HG03108 (cell line): ENCODE measurements at regions not wholly inside any gene's neighbourhood (a gene's known extent, or its start where the extent isn't known, plus 50 kb on each side); places are given as distances from the start of the nearest gene placed in this dataset.
"Not testable (repeated sequence)": the region's sequence is repeated elsewhere in the genome, so short reads cannot be mapped to it uniquely, and the experiment has no call there.

ENCODE experiments used
- ATAC-seq: cut with Tn5 transposase; IDR thresholded peaks from one replicate; pipeline ENCODE4 v1.9.1; 2021; ENCODE audit warnings: moderate library complexity; ENCODE audit not compliant: unreplicated experiment

DNA sequence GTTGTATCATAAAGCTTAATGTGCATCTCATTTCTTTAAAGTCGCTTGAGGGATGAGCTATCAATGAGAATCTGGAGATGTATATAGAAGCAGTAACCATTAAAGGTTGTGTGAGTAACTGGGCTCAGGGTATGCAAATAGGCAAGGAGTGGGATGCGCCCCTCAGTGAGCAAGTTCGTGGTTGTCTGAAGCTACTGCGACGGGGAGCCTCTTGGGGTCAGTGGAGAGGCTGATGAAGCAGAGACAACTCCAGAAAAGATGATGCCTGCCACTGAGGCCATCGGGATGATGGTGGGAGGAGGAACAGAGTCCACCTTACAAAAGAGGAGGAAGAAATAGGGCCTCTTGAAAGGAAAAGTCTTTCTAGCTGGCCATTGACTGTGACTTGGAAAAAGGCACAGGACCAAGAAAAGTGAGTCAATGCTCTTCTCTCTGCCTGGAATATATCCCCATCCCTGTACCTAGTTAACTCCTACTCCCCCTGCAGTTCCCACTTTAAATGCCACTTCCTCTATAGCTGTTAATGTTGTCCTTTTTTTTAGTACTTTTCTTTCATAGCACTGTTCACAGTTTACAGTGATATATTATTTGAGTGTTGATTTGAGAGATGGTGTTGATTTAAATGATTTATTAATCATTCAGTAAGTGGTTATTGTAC is 51.4 kb upstream of the LSM6 start:
- peak; percentile 69 for ATAC-seq

DNA sequence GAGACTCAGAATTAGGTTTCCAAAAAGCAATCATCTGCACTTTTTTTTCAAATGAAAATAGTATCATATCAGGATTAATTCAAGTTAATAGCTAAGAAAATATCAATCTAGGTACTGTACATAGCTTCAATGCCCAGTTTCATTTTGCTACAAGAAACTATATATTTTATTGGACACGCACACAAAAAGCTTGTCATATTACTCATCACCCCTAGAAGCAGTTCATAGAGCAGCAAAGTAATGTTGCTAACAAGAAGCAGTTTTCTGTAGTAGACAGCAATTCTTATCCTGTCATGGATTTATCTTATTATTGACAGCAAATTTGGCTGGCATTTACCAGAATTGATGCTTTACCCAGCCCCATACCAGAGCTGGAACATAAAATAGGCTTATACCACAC is 52.3 kb upstream of the LSM6 start:
- ATAC-seq: no peak

DNA sequence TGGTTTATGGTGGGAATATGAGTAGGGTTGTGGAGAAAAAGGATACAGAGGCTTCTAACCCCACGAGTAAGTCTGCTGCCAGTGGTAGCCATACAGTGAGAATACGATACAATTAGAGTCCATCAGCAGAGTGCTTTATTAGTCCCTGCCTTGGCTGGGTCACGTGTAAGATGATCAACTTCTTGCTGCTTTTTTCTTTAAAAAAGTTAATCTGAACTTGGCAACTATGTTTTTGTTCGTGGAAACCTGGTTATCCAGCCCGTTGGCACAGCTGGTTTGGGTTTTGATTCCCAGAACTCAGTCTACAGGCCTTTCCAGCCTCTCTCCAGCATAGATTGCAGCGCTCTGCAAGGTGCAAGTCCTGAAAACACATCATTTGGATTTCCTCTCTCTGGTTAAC is 53.1 kb upstream of the LSM6 start:
- ATAC-seq: no peak

DNA sequence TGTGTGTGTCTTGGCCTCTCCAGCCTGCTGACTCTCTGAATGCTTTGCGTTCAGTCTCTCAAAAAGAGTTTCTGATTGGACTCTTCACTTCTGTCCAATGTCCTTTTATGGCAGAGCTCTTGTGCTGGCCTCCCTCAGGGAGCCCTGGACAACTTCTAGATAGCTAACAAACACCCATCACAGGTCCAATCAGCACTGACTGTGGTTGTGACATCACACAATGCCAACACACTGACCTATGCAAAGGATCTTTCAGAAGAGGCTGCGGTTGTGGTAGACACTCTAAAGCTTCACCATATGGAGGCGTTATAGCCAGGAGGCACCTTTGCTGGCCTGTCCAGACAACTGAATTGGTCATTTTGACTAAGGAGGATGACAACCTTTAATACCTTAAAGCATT is 53.8 kb upstream of the LSM6 start:
- no peak for ATAC-seq

DNA sequence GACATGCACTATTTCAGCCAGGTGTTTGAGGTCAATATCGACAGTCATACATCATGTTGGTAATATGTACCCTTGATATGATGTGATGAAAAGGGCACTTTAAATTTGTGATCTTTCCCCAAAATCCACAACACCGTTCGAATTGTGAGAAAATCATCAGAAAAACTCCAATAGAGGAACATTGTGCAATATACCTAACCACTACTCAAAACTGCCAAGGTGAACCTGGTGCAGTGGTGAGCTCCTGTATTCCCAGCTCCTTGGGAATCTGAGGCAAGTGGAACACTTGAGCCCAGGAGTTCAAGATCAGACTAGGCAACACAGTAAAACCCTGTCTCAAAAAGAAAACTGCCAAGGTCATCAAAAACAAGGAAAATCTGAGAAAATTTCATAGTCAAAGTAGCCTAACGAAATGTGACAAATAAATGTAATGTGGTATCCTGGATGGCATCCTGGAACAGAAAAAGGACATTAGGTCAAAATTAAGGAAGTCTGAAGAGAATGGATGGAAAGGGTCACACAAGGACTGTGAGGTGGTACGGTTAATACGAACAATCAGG is 55.6 kb upstream of the LSM6 start:
- no peak for ATAC-seq

DNA sequence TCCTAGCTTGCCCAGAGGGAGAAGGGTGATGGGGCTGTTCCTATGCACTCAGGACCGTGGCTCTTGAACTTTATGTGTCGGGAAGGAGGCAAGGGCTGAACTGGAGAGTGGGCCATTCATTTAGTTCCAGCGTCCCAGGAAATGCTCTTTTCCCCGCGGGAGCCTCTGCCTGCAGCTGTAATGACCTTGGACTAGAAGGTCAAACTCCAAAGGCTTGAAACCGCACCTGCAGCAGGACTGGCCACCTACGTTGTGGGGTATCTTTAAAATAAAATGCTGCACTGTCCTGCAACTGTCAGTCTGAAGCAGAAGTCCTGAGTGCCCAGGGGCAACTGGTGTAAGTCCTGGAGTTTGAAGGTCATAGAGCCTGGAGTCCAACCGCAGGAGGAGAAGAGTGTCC is 61.5 kb upstream of the LSM6 start:
- ATAC-seq: no peak

DNA sequence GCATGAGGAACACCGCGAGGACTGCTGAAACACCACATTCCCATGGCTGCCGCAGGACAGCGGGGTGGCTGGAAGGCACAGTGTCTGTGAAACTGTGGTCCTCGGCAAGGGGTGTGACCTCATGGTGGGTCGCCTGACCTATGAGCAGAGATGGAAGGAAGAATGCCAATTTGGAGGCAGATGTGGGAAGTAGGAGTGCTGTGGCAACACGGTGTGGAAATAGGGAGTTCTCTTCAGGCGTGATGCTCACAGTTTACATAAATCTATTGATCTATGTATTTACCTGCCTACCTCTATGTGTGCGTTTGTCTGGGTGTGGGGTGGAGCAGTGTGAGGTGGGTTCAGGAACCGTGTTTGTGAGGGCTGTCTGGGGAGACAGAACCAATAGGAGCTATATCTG is 62.3 kb upstream of the LSM6 start:
- ATAC-seq: no peak

DNA sequence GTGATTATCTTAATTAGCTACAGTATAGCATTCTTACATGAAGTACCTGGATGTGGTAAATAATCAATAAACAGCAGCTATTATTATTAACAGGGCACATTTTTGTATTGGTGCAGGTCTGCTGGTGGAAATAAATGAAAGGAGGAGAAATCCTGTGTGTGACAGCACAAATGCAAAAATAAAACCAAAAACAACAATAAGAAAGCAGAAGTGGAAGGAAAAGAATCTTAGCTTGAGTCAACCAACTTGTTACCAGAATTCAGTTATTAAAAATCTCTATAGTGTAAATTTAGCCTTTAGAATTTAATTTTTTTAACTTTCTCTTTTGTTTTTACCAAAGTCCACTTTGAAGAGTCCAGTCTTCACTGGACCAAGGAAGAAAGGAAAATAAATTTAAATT is 63.1 kb upstream of the LSM6 start:
- no peak for ATAC-seq

DNA sequence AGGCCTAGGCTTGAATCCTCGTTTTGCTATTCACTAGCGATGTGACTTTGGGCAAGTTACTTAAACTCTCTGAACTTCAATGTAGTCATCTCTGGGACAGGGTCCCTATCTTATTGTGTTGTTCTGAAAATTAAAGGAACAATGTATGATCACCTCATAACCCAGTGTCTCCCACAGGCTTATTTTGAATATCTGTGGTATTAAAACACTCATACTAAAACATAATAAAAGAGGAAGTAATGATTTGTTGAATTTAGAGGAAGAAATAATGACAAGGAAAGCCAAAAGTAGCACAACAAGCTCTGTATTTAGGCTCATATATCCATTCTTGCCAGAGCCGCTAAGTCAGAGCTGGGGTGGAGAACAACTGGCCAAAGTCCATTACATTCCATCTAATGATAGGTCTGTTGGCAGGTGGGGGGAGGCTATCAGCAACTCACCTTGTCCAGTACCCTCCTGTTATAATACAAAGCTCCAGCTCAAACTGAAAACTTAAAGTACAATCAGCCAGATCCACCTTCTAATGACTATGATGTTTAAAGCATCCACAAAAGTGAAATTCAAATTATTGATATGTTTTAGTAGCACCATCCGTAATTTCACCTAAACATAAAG is 64.5 kb upstream of the LSM6 start:
- ATAC-seq: no peak

DNA sequence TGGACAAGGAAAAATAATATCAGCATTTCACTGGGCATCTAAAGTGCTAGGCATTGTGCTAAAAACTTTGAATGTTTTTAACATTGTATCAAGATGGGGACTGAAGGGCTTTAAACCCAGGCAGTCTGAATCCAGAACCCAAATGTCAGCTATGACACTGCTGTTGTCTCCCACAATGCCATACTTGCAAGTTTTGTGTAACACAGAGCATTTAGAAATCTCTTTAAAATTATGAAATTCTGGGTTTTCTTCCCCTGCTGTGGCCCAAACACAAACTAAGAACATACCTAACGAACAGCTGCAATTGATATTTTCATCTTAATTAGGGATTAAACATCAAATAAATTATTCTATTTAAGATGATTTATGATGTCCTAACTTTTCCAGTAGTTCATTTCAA is 66.8 kb upstream of the LSM6 start:
- no peak for ATAC-seq

DNA sequence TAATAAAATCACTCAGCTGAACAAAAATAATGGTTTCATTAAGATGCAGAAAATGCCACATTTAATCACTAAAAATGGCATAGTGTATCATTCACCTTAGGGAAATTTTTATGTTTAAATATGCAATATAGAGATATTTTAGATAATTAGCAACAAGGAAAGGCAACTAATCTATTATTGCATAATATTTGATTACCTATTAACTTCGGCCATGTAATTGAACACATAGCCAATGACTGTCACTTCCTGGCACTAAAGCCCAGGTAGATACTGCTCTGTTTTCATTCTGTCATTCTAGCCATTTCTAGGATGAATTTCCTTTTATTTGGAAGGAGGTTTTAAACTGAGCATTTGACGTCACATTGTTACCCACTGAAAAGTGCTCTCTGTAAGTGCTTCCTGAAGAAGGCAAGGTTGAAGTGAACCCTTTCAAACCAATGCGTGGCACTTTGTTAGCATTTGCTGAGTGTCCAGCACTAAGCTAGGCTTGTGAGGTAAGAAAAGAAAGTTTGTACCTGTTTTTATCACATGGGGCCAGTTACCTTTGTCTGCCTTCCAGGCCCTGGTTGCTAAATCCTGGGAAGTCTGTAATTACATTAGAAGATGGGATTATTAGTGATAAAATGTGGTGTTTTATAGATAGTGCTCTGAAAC is 67.8 kb upstream of the LSM6 start:
- no peak for ATAC-seq

DNA sequence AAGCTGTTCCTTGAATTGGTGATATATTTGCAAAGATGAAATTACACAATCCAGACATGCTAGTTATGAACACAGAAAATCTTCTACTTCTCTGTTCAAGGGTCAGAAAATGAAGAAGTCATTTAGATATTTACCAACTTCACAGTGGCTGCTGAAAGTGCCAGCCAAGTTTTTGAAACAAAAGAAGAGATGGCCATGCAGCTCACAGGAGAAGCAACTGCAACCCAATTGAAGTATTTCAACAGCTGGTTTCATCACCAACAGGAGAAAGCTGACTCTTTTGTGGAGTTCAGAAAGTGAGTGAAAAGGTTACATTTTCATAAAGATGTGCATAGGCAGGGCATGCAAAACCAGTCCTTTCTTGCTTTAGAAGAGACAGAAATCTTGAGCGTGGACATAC is 70.1 kb upstream of the LSM6 start:
- peak; percentile 47 for ATAC-seq

DNA sequence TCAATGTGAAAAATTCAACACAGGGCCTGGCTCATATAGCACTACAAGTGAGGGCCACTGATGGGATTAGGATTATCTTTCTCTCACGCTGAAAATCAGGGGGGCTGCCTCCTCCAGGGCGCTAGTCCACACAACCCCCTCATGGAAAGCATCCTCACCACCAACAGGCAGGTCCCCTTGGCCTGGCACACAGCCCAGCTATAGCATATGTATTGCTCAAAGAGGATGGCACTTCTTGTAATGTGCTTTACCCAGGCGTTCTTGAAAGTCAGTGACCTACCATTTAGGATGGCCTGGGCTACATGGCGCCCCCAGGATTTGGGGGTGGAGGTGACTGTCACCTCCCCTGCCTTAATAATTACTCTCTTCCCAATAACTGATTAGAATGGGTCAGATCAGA is 71.0 kb upstream of the LSM6 start:
- no peak for ATAC-seq

DNA sequence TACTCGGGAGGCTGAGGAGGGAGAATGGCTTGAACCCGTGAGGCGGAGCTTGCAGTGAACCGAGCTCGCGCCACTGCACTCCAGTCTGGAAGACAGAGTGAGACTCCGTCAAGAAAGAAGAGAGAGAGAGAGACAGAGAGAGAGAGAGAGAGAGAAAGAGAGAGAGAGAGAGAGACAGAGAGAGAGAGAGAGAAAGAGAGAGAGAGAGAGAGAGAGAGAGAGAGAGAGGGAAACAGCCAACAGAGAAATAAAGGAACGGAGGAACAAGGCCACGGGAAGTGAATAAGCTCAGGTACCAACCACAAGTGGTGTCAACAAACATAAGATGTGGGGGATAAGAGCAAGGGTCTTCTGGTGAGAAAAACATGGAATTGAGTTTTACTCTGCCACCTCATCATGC is 71.5 kb upstream of the LSM6 start:
- not testable (repeated sequence) for ATAC-seq

DNA sequence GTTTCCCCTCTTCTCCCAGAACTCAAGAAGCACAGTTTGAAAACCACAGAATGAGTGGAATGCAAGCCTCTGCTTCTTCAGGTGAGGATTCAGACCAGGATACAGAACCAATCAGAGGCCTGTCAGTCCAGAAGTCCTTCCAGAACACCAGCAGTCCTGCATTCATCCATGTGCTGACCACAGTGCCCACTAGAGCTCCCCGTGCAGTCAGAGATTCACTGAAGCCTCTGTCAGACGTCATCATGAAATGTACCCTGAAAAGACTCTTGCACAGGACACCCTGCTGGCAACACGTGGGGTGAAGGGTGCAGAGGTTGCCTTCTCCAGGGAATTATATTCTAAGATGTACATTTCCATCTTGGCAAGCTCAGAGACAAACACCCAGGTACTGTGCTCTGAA is 75.9 kb upstream of the LSM6 start:
- no peak for ATAC-seq

DNA sequence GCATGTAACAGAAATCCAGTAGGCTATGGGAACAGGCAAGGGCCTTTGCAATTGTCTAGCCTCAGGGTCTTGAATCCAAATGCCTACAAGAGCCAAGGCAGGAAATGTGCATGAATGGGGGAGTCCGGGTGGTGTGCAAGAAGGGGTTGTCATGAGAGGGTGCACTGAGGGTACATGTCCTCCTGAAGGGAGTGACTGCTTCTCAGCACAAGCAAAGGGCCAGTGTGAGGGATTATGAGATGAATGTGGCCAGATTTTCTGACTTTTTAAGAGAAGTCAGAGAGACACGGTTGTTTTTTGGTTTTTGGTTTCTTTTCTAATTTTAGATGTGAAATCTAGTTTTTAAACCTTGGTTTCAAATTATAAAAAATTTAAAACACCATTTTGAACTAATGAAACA is 76.5 kb upstream of the LSM6 start:
- ATAC-seq: peak; percentile 56

DNA sequence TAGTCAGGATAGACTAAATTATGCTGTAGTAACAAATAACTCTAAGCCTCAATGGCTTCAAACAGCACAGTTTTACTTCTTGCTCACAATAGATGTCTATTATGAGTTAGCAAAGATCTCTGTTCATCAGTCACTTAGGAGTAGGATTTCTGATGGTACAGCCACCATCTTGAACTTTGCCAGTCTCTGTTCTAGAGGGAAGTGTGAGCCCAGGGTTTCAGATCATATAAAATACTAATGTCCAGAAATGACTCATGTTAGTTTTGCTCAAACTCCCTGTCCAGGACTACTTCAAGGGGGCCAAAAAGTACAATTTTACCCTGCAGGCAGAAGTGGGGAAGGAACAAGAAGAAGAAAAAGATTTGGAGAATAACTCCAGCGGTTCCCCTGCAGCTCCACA is 77.1 kb upstream of the LSM6 start:
- ATAC-seq: peak; percentile 62

DNA sequence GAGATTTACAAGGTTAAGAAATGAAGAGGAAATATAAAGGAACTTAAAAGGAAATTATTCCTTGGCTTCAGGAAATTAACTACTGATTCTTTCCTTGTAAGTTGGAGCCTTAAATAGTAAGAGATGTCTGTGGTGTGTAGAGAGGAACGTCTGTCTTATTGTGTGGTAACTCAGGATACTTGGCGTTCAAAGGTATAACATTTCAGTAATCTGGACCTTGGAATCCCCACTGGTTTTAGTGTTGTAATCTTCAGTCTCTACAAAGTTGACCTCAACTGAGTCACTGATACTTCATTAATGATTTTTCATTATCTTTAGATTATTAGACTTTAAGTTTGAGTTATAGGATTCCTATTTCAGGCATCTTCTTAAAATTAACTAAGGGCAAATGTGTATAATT is 79.1 kb upstream of the LSM6 start:
- no peak for ATAC-seq

DNA sequence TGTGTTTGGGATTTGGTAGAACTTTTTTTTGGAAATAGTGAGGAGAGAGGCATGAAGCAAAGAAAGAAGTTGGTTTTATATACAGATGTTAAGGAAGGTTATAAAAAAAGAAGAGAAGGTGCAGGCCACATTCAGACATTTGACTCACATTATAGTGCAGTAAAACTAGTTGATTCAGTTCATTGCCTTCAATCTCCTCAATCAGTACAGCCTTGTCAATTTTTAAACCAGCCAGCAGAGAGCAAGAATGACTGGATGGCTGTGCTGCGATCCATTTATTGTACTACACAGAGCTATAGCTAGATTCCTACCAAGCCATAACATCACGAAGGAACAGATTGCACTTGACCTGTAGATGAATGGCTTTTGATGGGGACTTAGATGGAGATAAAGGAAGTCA is 79.7 kb upstream of the LSM6 start:
- no peak for ATAC-seq

DNA sequence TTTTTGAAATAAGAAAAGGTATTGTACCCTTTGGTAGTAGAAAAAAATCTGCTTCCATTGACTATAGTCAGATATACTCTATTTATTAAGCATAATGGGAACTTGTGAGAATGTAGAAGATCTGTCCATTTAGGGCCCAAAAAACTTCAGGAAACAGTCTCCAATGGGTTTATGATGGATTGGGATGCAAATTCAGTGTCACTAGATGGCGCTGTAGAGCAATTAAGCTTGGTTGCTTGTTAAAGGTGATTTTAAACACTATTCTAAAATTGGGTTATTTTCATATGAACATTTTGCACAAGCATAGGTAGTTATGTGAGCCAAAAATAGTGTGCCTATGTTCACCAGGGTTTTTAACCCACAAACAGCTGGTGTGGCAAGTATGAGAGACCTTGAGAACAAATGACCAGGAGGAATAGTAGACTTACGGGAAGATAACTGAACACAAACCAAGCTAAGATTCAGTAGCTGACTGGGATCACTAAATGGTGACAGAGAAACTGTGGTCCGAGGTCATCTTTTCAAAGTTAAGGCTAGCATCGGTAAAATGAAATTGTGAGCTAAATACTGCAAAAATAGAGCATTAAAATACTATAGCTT is 80.3 kb upstream of the LSM6 start:
- ATAC-seq: no peak

DNA sequence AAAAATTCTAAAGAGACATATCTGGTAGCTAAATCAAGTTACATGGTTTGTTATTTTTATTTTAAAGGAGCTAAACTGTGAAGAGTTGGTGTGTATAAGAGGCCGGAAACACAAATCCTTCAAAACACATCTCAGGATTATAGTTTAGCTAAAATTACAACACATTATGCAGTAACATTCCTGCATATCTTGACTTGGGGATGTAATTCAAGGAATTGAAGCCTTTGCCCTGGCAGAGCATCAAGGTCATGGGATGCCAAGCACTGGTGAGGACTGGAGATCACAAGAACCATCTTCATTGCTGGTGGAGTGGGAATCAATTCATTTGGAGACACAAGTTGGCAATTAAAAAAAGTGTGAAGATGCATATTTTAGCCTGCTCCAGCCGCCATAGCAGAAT is 86.8 kb upstream of the LSM6 start:
- no peak for ATAC-seq

DNA sequence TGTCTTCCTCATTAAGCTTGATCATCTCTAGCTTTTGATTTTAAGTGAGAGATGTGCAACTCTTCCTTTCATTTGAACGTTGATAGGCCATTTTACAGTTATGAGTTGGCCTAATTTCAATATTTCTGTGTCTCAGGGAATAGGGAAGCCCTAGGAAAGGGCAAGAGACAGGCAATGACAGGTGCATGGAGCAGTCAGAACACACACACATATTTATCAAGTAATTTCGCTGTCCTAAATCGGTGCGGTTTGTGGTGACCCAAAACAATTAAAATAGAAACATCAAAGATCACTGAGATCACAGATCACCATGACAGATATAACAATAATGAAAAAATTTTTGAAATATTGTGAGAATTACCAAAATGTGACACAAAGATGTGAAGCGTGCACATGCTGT is 87.7 kb upstream of the LSM6 start:
- ATAC-seq: no peak
